Loucy (cell line): ENCODE measurements at regions not wholly inside any gene's neighbourhood (a gene's known extent, or its start where the extent isn't known, plus 50 kb on each side); places are given as distances from the start of the nearest gene placed in this dataset.

ENCODE experiments used
- H2AFZ ChIP-seq: fragments of 200-600 bp; sonication (generic); 2 replicates; pipeline ENCODE4 v1.6.0; 2016; ENCODE audit warnings: antibody characterized with exemption, mild to moderate bottlenecking, low read length, moderate library complexity
- H3F3A ChIP-seq: fragments of 200-600 bp; 2 replicates; pipeline ENCODE4 v1.6.0; 2016; ENCODE audit warnings: antibody characterized with exemption, low read depth, mild to moderate bottlenecking
- H3K27me3 ChIP-seq: fragments of 200-600 bp; sonication (generic); 2 replicates; pipeline ENCODE4 v1.6.1; 2014; ENCODE audit warnings: low read length, mild to moderate bottlenecking; ENCODE audit not compliant: insufficient read depth, poor library complexity, severe bottlenecking
- H3K36me3 ChIP-seq: fragments of 200-600 bp; sonication (generic); 2 replicates; pipeline ENCODE4 v1.6.1; 2016; ENCODE audit warnings: low read length; ENCODE audit not compliant: insufficient read depth
- H3K4me1 ChIP-seq: fragments of 200-600 bp; sonication (generic); 2 replicates; pipeline ENCODE4 v1.5.1; 2014; ENCODE audit warnings: low read length, mild to moderate bottlenecking; ENCODE audit not compliant: insufficient read depth, poor library complexity, severe bottlenecking
- H3K4me2 ChIP-seq: fragments of 200-600 bp; sonication (generic); 2 replicates; pipeline ENCODE4 v1.6.0; 2014; ENCODE audit warnings: antibody characterized with exemption, low read length, low read depth, mild to moderate bottlenecking; ENCODE audit not compliant: poor library complexity, severe bottlenecking
- H3K4me3 ChIP-seq: fragments of 200-600 bp; sonication (generic); 2 replicates; pipeline ENCODE4 v1.5.1; 2014; ENCODE audit warnings: low read length, mild to moderate bottlenecking, mixed read lengths; ENCODE audit not compliant: poor library complexity, severe bottlenecking
- H3K79me2 ChIP-seq: fragments of 200-600 bp; sonication (generic); 2 replicates; pipeline ENCODE4 v1.6.1; 2014; ENCODE audit warnings: low read length; ENCODE audit not compliant: insufficient read depth
- H3K9ac ChIP-seq: fragments of 200-600 bp; sonication (generic); 2 replicates; pipeline ENCODE4 v1.6.0; 2014; ENCODE audit warnings: mild to moderate bottlenecking, low read depth, low read length, moderate library complexity; ENCODE audit not compliant: poor library complexity, severe bottlenecking
- H3K9me2 ChIP-seq: fragments of 200-600 bp; sonication (generic); replicated peaks from 2 replicates; pipeline ENCODE4 v1.6.1; 2016; ENCODE audit warnings: low read depth, low read length, mixed read lengths
- H3K9me3 ChIP-seq: fragments of 200-600 bp; sonication (generic); 2 replicates; pipeline ENCODE4 v1.6.1; 2014; ENCODE audit warnings: mild to moderate bottlenecking, antibody characterized with exemption, low read length, low read depth; ENCODE audit not compliant: insufficient read depth
- H4K20me1 ChIP-seq: fragments of 200-600 bp; sonication (generic); 2 replicates; pipeline ENCODE4 v1.6.0; 2014; ENCODE audit warnings: antibody characterized with exemption, low read length, mild to moderate bottlenecking; ENCODE audit not compliant: insufficient read depth, poor library complexity, severe bottlenecking
- EZH2phosphoT487 ChIP-seq: fragments of 200-600 bp; IDR thresholded peaks from 2 replicates; pipeline ENCODE4 v1.6.1; 2018; ENCODE audit warnings: antibody characterized with exemption, mild to moderate bottlenecking, moderate library complexity, borderline replicate concordance
- TF ChIP-seq, protein P1 (sequence below): fragments of 200-600 bp; sonication (generic); conservative IDR thresholded peaks from 2 replicates; pipeline ENCODE4 v1.5.1; 2014; ENCODE audit warnings: mild to moderate bottlenecking, antibody characterized with exemption, low read length

DNA sequence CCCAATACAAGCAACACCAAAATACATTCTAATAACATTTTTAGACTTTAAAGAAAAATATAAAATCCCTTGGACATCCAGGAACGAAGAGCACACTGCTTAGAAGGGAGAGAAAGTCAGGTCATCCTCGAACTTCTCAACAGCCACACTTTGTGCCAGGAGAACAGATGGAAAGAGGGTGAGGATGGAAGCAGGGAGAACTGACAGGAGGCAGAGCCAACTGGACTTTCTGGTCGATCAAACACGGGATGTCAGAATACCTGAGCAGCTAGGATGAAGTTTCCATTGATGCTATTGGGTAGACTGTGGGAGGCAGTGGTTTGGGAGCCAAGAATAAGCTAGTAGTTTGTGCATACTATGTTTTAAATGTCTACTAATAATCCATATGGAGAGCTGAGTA lies 111.4 kb downstream of the TOMM20 start:
- Histone ChIP-seq H4K20me1 (no peaks in the 10 kb centered on the region), H3K4me3 (no peak overlapping the region), H3K9me2 (no peaks in the 10 kb centered on the region), H3K27me3 (no peaks in the 10 kb centered on the region), H3K4me2 (no peak overlapping the region), H3F3A (peaks cover 8% of the 10 kb centered on the region), H3K36me3 (no peaks in the 10 kb centered on the region), H3K9ac (no peak overlapping the region), H3K9me3 (no peaks in the 10 kb centered on the region), H3K79me2 (no peaks in the 10 kb centered on the region), H3K4me1 (peaks cover 45% of the 10 kb centered on the region), H2AFZ (no peak overlapping the region)
- TF ChIP-seq, protein P1, sequence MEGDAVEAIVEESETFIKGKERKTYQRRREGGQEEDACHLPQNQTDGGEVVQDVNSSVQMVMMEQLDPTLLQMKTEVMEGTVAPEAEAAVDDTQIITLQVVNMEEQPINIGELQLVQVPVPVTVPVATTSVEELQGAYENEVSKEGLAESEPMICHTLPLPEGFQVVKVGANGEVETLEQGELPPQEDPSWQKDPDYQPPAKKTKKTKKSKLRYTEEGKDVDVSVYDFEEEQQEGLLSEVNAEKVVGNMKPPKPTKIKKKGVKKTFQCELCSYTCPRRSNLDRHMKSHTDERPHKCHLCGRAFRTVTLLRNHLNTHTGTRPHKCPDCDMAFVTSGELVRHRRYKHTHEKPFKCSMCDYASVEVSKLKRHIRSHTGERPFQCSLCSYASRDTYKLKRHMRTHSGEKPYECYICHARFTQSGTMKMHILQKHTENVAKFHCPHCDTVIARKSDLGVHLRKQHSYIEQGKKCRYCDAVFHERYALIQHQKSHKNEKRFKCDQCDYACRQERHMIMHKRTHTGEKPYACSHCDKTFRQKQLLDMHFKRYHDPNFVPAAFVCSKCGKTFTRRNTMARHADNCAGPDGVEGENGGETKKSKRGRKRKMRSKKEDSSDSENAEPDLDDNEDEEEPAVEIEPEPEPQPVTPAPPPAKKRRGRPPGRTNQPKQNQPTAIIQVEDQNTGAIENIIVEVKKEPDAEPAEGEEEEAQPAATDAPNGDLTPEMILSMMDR = no peak
- no peak for TF ChIP-seq EZH2phosphoT487

DNA sequence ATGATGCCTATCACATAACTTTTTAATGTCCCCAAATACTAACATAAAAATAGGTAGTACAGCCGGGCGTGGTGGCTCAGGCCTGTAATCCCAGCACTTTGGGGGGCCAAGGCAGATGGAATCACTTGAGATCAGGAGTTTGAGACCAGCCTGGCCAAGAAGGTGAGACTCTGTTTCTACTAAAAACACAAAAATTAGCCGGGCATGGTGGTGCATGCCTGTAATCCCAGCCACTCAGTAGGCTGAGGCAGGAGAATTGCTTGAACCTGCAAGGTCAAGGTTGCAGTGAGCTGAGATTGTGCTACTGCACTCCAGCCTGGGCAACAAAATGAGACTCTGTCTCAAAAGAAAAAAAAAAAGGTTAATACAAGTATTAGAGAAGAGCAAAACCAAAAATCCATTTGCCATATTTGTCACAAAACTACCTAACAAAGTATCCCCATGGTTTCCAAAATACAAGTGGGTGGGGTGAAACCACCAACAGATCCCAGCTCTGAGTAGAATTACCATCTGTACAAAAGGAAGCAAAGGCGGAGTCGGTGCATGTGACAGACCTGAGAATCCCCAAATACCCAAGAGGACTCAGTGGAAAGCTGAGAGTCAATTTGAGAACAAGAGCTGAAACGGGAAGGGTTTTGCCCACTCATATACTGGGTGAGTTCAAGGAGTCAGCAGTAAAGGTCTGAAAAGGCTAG lies 113.2 kb downstream of the TOMM20 start:
- Histone ChIP-seq H3K27me3 (no peaks in the 10 kb centered on the region), H3K36me3 (no peaks in the 10 kb centered on the region), H4K20me1 (no peaks in the 10 kb centered on the region), H3F3A (peaks cover 17% of the 10 kb centered on the region), H3K9me3 (no peaks in the 10 kb centered on the region), H3K4me3 (no peak overlapping the region), H3K4me1 (peaks cover 57% of the 10 kb centered on the region), H3K79me2 (no peaks in the 10 kb centered on the region), H3K4me2 (no peak overlapping the region), H3K9ac (no peak overlapping the region), H3K9me2 (no peaks in the 10 kb centered on the region), H2AFZ (peak overlapping the region; percentile 64; the same call in 1 of the 2 replicates)
- TF ChIP-seq EZH2phosphoT487 = no peak
- TF ChIP-seq, protein P1 = no peak

DNA sequence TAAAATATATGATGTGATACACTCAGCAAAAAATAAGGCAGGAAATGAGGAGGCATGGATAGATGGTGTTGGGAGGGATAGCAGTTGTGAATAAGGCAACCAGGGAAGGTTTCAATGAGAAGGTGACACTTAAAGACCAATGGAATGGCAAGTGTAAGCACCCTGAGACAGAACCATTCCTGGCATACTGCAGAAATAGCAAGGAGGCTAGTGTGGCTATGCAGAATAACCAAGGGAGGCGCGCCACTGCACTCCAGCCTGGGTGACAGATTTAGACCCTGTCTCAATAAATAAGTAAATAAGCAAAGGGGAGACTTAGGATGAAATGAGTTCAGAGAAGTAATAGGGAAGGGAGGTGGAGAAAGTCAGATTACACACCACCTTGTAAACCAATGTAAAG lies 113.9 kb downstream of the TOMM20 start:
- peaks cover 64% of the 10 kb centered on the region for H3K4me1 ChIP-seq

More for the DNA sequence above, 113.9 kb downstream of the TOMM20 start:
- no peak overlapping the region for H3K4me3 ChIP-seq
- peaks cover 17% of the 10 kb centered on the region for H3F3A ChIP-seq
- no peaks in the 10 kb centered on the region for H3K27me3 ChIP-seq
- no peaks in the 10 kb centered on the region for H4K20me1 ChIP-seq
- H3K9me2 ChIP-seq = no peaks in the 10 kb centered on the region
- H3K79me2 ChIP-seq = no peaks in the 10 kb centered on the region
- H3K9ac ChIP-seq = no peak overlapping the region
- H3K4me2 ChIP-seq = no peak overlapping the region
- TF ChIP-seq EZH2phosphoT487 = no peak
- TF ChIP-seq, protein P1 = no peak
- H3K36me3 ChIP-seq = no peaks in the 10 kb centered on the region
- H3K9me3 ChIP-seq = no peaks in the 10 kb centered on the region
- H2AFZ ChIP-seq = no peak overlapping the region
